ACHN (cell line): ENCODE measurements at regions not wholly inside any gene's neighbourhood (a gene's known extent, or its start where the extent isn't known, plus 50 kb on each side); places are given as distances from the start of the nearest gene placed in this dataset.

Experiments
- DNase-seq: peaks from one replicate; pipeline ENCODE4 v3.0.0-alpha.2; 2015
- in situ Hi-C: cut with HindIII; loops from 2 replicates; pipeline ENCODE4 v1.10.0; 2017; ENCODE audit warnings: low sequenced_read_pairs, low pct_ligation_motif_present, low pct_unique_long_range_greater_than_20kb

- in situ Hi-C loops, result no loop called here
- DNase-seq, result no peak
These were observed 341.2 kb downstream of the ZNF521 start for GRCh38 chr18:25010623-25011374.
